CD4-positive, alpha-beta T cell treated with Interleukin-15 for 4 hours (primary cell): ENCODE measurements at regions not wholly inside any gene's neighbourhood (a gene's known extent, or its start where the extent isn't known, plus 50 kb on each side); places are given as distances from the start of the nearest gene placed in this dataset.
"Not testable (repeated sequence)": the region's sequence is repeated elsewhere in the genome, so short reads cannot be mapped to it uniquely, and the experiment has no call there.

Experiments
- DNase-seq: peaks from one replicate; pipeline ENCODE4 v3.0.0-alpha.2; 2020; ENCODE audit warnings: low spot score

GRCh38 chrX:40853004-40853815 is 117.9 kb upstream of the MED14 start:
- no peak for DNase-seq

DNA sequence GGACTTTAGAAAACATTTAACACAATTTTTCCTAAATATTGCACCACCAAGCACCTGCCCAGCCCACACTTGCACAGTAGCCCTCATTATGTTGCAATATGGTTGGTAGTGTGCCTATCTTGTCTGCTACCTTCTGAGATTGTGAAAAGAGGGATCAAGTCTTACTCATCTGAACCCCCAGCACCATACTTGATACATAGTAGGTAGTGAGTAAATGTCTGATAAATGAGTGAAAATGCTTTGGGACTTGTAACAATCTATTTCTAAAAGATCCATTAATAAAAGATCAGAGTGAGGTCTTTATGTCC is 118.4 kb upstream of the MED14 start:
- DNase-seq = no peak

DNA sequence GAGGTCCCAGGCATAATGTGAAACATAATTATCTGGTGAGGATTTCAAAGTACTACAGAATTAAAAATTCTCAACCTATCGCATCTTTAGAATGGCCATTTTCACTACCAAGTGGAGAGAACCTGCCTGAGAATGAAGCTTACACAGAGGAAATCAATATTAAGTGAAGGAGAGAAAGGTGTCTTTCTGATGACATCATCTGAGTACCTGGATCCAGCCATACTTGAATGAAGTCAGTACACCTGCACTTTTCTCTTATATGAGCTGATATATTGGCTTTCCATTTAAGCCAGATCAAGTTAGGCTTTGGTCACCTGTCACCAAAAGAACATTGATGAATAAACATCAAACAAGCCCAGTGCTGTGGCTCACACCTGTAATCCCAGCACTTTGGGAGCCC is 118.9 kb upstream of the MED14 start:
- no peak for DNase-seq

- no peak for DNase-seq
Measured at GRCh38 chrX:40855411-40855810, 120.1 kb upstream of the MED14 start.

GRCh38 chrX:40855932-40856515 is 120.7 kb upstream of the MED14 start:
- no peak for DNase-seq

DNA sequence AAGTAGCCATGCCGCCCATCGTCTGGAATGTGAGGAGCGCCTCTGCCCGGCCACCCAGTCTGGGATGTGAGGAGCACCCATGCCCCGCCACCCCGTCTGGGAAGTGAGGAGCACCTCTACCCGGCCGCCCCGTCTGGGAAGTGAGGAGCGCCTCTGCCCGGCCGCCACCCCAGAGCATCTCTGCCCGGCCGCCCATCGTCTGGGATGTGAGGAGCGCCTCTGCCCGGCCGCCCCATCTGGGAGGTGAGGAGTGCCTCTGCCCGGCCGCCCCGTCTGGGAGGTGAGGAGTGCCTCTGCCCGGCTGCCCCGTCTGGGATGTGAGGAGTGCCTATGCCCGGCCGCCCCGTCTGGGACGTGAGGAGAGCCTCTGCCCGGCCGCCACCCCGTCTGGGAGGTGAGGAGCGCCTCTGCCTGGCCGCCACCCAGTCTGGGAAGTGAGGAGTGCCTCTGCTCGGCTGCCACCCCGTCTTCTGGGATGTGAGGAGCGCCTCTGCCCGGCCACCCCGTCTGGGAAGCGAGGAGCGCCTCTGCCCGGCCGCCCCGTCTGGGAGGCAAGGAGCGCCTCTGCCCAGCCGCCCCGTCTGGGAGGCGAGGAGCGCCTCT is 126.7 kb upstream of the MED14 start:
- not testable (repeated sequence) for DNase-seq

DNA sequence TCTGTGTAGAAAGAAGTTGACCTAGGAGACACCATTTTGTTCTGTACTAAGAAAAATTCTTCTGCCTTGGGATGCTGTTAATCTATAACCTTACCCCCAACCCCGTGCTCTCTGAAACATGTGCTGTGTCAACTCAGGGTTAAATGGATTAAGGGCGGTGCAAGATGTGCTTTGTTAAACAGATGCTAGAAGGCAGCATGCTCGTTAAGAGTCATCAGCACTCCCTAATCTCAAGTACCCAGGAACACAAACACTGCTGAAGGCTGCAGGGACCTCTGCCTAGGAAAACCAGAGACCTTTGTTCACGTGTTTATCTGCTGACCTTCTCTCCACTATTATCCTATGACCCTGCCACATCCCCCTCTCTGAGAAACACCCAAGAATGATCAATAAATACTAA is 127.9 kb upstream of the MED14 start:
- DNase-seq = not testable (repeated sequence)

DNA sequence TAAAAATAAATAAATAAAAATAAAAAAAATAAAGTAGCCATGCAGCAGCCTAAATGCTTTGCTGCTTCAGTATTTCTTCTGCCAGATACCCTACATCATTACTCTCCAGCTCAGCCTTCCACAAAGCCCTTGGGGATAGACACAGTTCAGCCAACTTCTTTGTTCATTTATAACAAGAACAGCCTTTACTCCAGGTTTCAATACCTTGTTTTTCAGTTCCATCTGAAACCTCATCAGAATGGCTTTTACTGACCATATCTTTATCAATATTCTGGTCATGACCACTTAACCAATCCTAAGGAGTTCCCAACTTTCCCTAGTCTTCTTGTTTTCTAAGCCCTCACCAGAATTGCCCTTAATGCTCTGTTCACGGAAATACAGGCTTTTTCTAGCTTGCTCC is 128.3 kb upstream of the MED14 start:
- no peak for DNase-seq

DNA sequence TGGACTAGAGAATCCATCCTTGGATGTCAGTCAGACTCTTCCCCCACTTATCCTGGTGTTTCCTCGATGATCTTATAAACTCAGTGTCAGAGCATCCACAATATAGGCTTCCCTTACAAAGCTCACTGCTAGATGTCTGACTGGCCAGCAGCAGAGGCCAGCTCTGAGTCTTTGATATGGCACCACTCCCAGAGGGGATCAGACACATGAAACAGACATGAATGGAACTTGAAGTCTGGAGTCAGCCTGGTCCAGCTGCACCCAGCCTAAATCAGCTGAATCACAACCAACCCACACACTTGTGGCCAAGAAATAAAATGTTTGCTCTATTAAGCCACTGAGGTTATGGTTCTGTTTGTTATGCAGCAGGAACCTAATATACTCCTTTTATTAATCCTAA is 129.6 kb upstream of the MED14 start:
- no peak for DNase-seq

DNA sequence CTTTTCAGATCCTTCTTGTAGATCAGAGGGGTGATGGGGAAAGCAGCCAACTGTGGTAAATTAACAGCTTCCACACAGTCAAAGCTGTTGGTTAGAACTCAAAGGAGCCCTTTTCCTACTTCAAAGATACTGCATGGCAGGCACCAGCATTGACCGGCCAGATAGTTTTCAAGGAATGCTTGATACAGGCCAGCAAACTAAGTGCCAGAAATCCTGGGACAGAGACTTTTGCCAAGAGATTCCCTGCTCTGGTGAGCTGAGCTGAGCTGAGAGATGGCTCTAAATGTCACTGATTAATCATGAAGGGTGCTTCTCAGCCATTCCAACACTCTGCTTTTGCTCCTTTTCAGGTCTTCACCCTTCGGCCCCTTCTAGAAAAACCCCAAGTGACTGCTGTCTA is 131.6 kb upstream of the MED14 start:
- DNase-seq = no peak

DNA sequence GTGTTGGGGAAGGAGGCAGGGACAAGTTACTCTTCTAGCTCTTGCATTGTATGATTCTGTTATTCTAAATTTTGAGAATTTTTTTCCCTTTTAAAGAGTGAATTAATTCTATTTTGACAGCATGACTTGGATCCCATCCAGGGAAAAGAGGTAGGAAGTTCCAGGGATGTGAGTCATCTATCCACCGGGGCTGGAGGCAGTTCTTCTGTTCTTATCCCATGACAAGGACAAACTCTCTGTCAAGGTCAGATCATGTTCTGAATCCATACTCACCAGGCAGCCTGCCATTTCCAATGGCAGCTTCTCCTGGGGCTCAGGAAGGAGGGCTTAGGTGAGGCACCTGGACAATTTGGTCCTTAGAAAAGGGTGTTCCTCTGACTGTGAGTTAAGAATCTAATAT is 132.0 kb upstream of the MED14 start:
- no peak for DNase-seq

GRCh38 chrX:40868868-40869267 is 133.5 kb upstream of the MED14 start:
- DNase-seq = no peak

DNA sequence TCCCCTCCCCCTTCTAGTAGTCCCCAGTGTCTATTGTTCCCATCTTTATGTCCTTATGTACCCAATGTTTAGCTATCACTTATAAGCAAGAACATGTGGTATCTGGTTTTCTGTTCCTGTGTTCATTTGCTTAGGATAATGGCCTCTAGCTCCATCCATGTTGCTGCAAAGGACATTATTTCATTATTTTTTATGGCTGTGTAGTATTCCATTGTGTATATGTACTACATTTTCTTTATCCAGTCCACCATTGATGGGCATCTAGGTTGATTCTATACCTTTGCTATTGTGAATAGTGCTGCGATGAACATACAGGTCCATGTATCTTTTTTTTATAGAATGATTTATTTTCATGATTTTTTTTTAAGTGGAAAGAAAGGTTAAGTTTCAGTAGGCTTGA is 135.6 kb upstream of the MED14 start:
- DNase-seq = not testable (repeated sequence)

DNA sequence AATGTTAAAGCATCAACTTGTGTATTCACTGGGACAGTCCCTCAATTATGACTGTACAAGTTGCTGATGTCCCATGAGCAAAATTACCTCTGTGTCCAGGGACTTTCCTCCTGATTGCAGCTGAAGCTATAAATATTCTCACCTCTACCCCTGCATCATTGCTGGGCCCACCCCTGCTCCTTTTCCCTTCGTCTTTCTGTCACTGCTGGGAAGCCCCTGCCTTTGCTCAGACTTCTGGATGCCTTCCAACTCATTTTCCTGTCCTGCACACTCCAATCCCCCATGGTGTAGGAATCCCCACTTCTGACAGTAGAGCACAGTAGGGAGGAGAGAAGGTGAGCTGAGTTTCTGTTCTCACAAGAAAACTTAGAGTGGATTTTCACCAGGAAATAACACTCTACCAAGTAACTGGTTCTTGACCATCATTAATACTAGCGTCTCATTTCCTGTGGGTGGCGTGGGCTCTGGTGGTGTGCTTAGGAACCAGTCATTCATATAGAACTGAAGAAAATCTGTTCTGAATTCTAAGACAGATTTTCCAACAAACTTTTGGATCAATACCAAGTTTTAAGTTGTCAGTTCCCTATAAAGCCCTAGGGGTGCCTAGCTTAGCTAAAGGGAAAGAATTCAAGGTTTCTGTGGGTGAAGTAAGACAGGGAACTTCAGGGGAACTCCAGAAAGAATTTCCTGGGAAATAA is 136.2 kb upstream of the MED14 start:
- no peak for DNase-seq

GRCh38 chrX:40872351-40872750 is 137.0 kb upstream of the MED14 start:
- no peak for DNase-seq

- DNase-seq = no peak
Measured at GRCh38 chrX:40875476-40875875, 140.1 kb upstream of the MED14 start.

GRCh38 chrX:40877887-40878286 is 142.5 kb upstream of the MED14 start:
- DNase-seq = peak; percentile 39

DNA sequence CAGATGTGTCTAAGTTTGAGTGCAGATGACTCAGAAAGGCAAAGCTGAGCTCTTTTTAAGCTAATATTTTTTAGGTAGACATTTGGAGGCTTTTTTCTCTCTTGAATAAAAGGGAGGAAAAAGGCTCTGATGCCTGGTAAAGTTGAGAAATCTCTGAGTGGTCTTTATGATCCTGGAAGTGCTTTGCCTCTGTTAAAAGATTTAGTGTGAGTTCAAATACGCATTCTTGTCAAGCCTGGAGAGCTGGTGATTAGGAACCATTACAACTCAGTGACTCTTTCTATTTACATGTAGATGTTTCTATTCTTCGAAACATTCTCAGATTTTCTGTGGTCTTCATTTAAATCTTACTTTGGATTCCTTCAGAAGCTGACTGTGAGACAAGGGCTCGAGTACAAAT is 143.4 kb upstream of the MED14 start:
- DNase-seq = no peak

- DNase-seq = not testable (repeated sequence)
Measured at GRCh38 chrX:40879172-40879571, 143.8 kb upstream of the MED14 start.

GRCh38 chrX:40880712-40881111 is 145.4 kb upstream of the MED14 start:
- DNase-seq = no peak

DNA sequence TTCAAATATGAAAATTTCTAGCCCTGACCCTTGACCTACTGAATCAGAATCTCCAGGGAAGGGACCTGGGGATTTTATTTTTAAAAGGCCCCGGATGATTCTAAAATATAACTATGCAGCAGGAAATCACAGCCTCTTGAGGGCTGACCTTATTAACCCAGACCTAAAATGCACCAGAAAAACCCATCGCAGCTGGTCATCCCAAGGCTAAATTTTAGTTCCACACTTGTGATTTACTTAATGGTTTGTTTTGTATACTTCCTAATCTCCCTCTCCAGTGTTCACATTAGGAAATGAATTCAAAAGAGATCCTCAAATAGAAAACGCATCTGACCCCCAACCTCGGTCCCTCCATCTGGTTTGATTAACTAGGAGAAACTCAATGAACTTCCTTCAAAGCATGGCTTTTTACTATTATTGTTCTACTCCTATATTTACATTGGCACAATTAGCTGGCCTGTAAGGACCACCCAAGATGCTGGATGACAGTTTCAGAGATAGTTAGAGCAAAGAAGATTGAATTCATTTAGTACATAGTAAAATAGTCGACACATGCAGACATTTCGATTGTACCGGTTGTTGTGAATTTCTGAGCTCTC is 147.8 kb upstream of the MED14 start:
- no peak for DNase-seq

- DNase-seq = no peak
Measured at GRCh38 chrX:40885989-40886388, 150.6 kb upstream of the MED14 start.

- no peak for DNase-seq
Measured at GRCh38 chrX:40887476-40887875, 152.1 kb upstream of the MED14 start.
